Ascending aorta (tissue), 2 donors: ENCODE measurements at regions not wholly inside any gene's neighbourhood (a gene's known extent, or its start where the extent isn't known, plus 50 kb on each side); places are given as distances from the start of the nearest gene placed in this dataset.

Experiments
- DNase-seq, 2 donors: peaks; one replicate each; pipeline ENCODE4 v3.0.0-alpha.2; 2019; ENCODE audit warnings: low spot score in 2 of 2
- H3K27ac ChIP-seq, 2 donors: fragments of 200-600 bp; sonication (generic); one replicate each; pipeline ENCODE4 v1.5.1; 2016 to 2017; ENCODE audit warnings: mild to moderate bottlenecking in 1 of 2
- H3K27me3 ChIP-seq: fragments of 200-600 bp; sonication (generic); one replicate; pipeline ENCODE4 v1.5.1; 2017
- H3K36me3 ChIP-seq, 2 donors: fragments of 200-600 bp; sonication (generic); one replicate each; pipeline ENCODE4 v1.5.1; 2016
- H3K4me1 ChIP-seq, 2 donors: fragments of 200-600 bp; sonication (generic); one replicate each; pipeline ENCODE4 v1.5.1; 2016 to 2017; ENCODE audit warnings: mild to moderate bottlenecking in 1 of 2
- H3K4me3 ChIP-seq, 2 donors: fragments of 200-600 bp; sonication (generic); one replicate each; pipeline ENCODE4 v1.5.1; 2016 to 2017; ENCODE audit warnings: mild to moderate bottlenecking in 1 of 2
- H3K9me3 ChIP-seq, 2 donors: fragments of 200-600 bp; sonication (generic); one replicate each; pipeline ENCODE4 v1.5.1; 2016
- intact Hi-C: fragments of 100-400 bp; cut with DNase I; formaldehyde crosslinking; loops from one replicate; pipeline ENCODE4 v1.15.1; 2023
- TF ChIP-seq, protein P1 (sequence below), 3 experiments: fragments of 200-600 bp in 2 of 3; fragments of 450-650 bp in 1 of 3; sonication (generic) in 2 of 3; IDR thresholded peaks; one replicate each; pipeline ENCODE4 v1.5.1; 2016 to 2019; ENCODE audit warnings: antibody characterized with exemption in 3 of 3, mild to moderate bottlenecking in 1 of 3, moderate library complexity in 1 of 3

- Histone ChIP-seq H3K4me1 (no peaks in the 10 kb centered on the region), H3K27ac (no peak overlapping the region), H3K4me3 (no peak overlapping the region), H3K36me3 (no peaks in the 10 kb centered on the region), H3K9me3 (no peaks in the 10 kb centered on the region), H3K27me3 (no peaks in the 10 kb centered on the region)
- TF ChIP-seq, protein P1, sequence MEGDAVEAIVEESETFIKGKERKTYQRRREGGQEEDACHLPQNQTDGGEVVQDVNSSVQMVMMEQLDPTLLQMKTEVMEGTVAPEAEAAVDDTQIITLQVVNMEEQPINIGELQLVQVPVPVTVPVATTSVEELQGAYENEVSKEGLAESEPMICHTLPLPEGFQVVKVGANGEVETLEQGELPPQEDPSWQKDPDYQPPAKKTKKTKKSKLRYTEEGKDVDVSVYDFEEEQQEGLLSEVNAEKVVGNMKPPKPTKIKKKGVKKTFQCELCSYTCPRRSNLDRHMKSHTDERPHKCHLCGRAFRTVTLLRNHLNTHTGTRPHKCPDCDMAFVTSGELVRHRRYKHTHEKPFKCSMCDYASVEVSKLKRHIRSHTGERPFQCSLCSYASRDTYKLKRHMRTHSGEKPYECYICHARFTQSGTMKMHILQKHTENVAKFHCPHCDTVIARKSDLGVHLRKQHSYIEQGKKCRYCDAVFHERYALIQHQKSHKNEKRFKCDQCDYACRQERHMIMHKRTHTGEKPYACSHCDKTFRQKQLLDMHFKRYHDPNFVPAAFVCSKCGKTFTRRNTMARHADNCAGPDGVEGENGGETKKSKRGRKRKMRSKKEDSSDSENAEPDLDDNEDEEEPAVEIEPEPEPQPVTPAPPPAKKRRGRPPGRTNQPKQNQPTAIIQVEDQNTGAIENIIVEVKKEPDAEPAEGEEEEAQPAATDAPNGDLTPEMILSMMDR (IDR thresholded peaks at IDR 0.05): no peak
- no peak for DNase-seq
- intact Hi-C loops: no loop called here
Observed at GRCh38 chr7:80362010-80362618, 149.8 kb downstream of the GNAT3 start.

GRCh38 chr7:80359476-80359875 lies 152.4 kb downstream of the GNAT3 start:
- TF ChIP-seq, protein P1 (IDR thresholded peaks at IDR 0.05): no peak
- Histone ChIP-seq H3K27ac (no peak overlapping the region), H3K4me3 (no peak overlapping the region), H3K9me3 (no peaks in the 10 kb centered on the region), H3K4me1 (no peaks in the 10 kb centered on the region), H3K27me3 (no peaks in the 10 kb centered on the region), H3K36me3 (no peaks in the 10 kb centered on the region)
- DNase-seq: no peak
- intact Hi-C loops: no loop called here

GRCh38 chr7:80359029-80359428 lies 152.8 kb downstream of the GNAT3 start:
- intact Hi-C loops: no loop called here
- Histone ChIP-seq H3K9me3 (no peaks in the 10 kb centered on the region), H3K27me3 (no peaks in the 10 kb centered on the region), H3K27ac (no peak overlapping the region), H3K4me3 (no peak overlapping the region), H3K36me3 (no peaks in the 10 kb centered on the region), H3K4me1 (no peaks in the 10 kb centered on the region)
- TF ChIP-seq, protein P1 (IDR thresholded peaks at IDR 0.05): no peak
- no peak for DNase-seq

DNA sequence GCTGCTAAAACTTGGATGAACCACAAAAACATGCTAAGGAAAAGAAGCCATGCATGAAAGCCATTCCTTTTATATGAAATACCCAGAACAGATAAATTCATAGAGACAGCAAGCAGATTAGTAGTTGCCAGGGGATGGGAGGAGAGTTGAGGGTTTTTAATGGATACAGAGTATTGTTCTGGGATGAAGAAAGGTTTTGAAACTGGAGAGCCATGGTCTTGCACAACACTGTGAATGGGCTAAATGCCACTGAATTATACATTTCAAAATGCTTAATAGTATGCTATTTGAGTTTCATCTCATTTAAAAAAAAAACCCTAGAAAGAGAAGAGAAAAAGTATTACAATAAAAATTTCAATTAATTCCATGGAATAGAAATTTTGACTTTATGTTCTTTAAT lies 154.3 kb downstream of the GNAT3 start:
- intact Hi-C loops: no loop called here
- TF ChIP-seq, protein P1 (IDR thresholded peaks at IDR 0.05): no peak
- no peak overlapping the region for H3K4me3 ChIP-seq
- H3K36me3 ChIP-seq: no peaks in the 10 kb centered on the region
- no peak for DNase-seq
- H3K4me1 ChIP-seq: no peaks in the 10 kb centered on the region
- H3K27me3 ChIP-seq: no peaks in the 10 kb centered on the region
- no peaks in the 10 kb centered on the region for H3K9me3 ChIP-seq
- H3K27ac ChIP-seq: no peak overlapping the region

GRCh38 chr7:80350430-80350829 lies 161.4 kb downstream of the GNAT3 start:
- no peak overlapping the region for H3K27ac ChIP-seq
- no peaks in the 10 kb centered on the region for H3K27me3 ChIP-seq
- intact Hi-C loops: no loop called here
- no peaks in the 10 kb centered on the region for H3K9me3 ChIP-seq
- DNase-seq: no peak
- H3K4me3 ChIP-seq: no peak overlapping the region
- TF ChIP-seq, protein P1 (IDR thresholded peaks at IDR 0.05): no peak
- no peaks in the 10 kb centered on the region for H3K4me1 ChIP-seq
- H3K36me3 ChIP-seq: no peaks in the 10 kb centered on the region

DNA sequence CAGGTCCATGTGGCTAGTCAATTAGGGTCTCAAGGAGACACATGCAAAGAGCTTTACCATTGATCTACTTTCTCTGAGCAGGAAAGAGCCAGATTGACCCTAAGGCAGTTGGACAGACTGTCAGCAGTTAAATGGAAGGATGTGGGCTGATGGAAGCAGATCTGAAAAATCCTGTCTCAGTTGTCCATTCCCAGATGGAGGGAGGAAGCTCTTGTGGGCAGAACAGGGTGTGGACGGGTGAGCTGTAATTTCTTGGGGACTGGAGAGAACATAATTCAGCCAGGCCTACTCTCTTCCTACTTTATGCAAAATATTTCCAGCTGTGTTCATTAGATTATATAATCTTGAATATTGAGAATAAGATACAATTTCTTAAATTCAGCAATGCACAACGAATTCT lies 163.6 kb downstream of the GNAT3 start:
- TF ChIP-seq, protein P1 (IDR thresholded peaks at IDR 0.05): no peak
- Histone ChIP-seq H3K27me3 (no peaks in the 10 kb centered on the region), H3K27ac (no peak overlapping the region), H3K9me3 (no peaks in the 10 kb centered on the region), H3K4me3 (no peak overlapping the region), H3K36me3 (no peaks in the 10 kb centered on the region), H3K4me1 (no peaks in the 10 kb centered on the region)
- intact Hi-C loops: no loop called here
- no peak for DNase-seq
